Left lung (tissue), 4 donors: ENCODE measurements at regions not wholly inside any gene's neighbourhood (a gene's known extent, or its start where the extent isn't known, plus 50 kb on each side); places are given as distances from the start of the nearest gene placed in this dataset.

ENCODE experiments used
- ATAC-seq: fragments of 200-7000 bp; cut with Tn5 transposase; one replicate; pipeline ENCODE4 v1.9.1; 2020; ENCODE audit warnings: moderate library complexity
- DNase-seq, 4 donors: peaks; one replicate each; pipeline ENCODE4 v3.0.0-alpha.2; 2013 to 2020
- H3K27ac ChIP-seq, 2 donors: fragments of 200-600 bp; sonication (generic) in 1 of 2; one replicate each; pipeline versions ENCODE4 v1.5.0 to v1.8.0; 2020 to 2021
- H3K27me3 ChIP-seq, 2 donors: fragments of 200-600 bp; sonication (generic) in 1 of 2; one replicate each; pipeline versions ENCODE4 v1.5.0 to v1.8.0; 2020 to 2021
- H3K36me3 ChIP-seq, 2 donors: fragments of 200-600 bp; sonication (generic) in 1 of 2; one replicate each; pipeline versions ENCODE4 v1.5.0 to v1.8.0; 2020 to 2021
- H3K4me1 ChIP-seq, 2 donors: fragments of 200-600 bp; one replicate each; pipeline ENCODE4 v1.8.0; 2021
- H3K4me3 ChIP-seq, 2 donors: fragments of 200-600 bp; sonication (generic) in 1 of 2; one replicate each; pipeline versions ENCODE4 v1.5.0 to v1.8.0; 2020 to 2021; ENCODE audit warnings: mild to moderate bottlenecking in 1 of 2
- H3K9me3 ChIP-seq, 2 donors: fragments of 200-600 bp; sonication (generic) in 1 of 2; one replicate each; pipeline versions ENCODE4 v1.5.0 to v1.8.0; 2020 to 2021
- intact Hi-C, 2 donors: fragments of 100-400 bp; cut with DNase I; formaldehyde crosslinking; loops; one replicate each; pipeline versions ENCODE4 v1.11.2 to v1.14.2; 2022
- TF ChIP-seq, protein P1 (sequence below), 2 donors: fragments of 200-600 bp; sonication (generic) in 1 of 2; IDR thresholded peaks; one replicate each; pipeline versions ENCODE4 v1.5.0 to v1.8.0; 2021; ENCODE audit warnings: antibody characterized with exemption in 2 of 2
- donor health status: DM: no; HTN: yes; CAD: no.
- donor health status: DM: no; HTN: no; CAD: no.

DNA sequence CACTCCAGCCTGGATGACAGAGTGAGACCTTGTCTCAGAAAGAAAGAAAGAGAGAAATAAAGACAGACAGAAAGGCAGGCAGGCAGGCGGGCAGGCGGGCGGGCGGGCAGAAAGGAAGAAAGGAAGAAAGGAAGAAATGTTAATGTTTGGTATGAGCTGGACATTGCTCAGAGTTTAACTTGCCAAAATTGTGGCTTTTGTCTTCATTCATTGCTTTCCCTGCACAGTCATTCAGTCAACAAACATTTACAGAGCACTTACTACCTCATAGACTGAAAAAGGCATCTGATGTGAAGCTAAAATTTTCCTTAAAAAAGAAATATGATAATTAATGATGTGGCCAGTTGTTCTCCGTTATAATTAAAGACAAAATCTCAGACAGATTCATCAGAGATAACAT lies 247.1 kb downstream of the SPTSSA start:
- TF ChIP-seq, protein P1, sequence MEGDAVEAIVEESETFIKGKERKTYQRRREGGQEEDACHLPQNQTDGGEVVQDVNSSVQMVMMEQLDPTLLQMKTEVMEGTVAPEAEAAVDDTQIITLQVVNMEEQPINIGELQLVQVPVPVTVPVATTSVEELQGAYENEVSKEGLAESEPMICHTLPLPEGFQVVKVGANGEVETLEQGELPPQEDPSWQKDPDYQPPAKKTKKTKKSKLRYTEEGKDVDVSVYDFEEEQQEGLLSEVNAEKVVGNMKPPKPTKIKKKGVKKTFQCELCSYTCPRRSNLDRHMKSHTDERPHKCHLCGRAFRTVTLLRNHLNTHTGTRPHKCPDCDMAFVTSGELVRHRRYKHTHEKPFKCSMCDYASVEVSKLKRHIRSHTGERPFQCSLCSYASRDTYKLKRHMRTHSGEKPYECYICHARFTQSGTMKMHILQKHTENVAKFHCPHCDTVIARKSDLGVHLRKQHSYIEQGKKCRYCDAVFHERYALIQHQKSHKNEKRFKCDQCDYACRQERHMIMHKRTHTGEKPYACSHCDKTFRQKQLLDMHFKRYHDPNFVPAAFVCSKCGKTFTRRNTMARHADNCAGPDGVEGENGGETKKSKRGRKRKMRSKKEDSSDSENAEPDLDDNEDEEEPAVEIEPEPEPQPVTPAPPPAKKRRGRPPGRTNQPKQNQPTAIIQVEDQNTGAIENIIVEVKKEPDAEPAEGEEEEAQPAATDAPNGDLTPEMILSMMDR (IDR thresholded peaks at IDR 0.05): no peak
- no peak overlapping the region for H3K27ac ChIP-seq
- ATAC-seq: no peak

GRCh38 chr14:34213332-34213731 lies 248.7 kb downstream of the SPTSSA start:
- no peak overlapping the region for H3K27ac ChIP-seq
- ATAC-seq (no peak), DNase-seq (no peak)
- no peaks in the 10 kb centered on the region for H3K9me3 ChIP-seq
- peaks cover 0 to 7% of the 10 kb centered on the region in 2 donors for H3K27me3 ChIP-seq
- TF ChIP-seq, protein P1 (IDR thresholded peaks at IDR 0.05): no peak
- intact Hi-C loops: no loop called here
- no peak overlapping the region for H3K4me3 ChIP-seq
- no peaks in the 10 kb centered on the region for H3K4me1 ChIP-seq
- no peaks in the 10 kb centered on the region for H3K36me3 ChIP-seq

More for the DNA sequence above, 247.1 kb downstream of the SPTSSA start:
- intact Hi-C loops: no loop called here
- DNase-seq: no peak
- Histone ChIP-seq H3K27me3 (peaks cover 0 to 7% of the 10 kb centered on the region in 2 donors), H3K36me3 (no peaks in the 10 kb centered on the region), H3K4me3 (no peak overlapping the region), H3K9me3 (no peaks in the 10 kb centered on the region), H3K4me1 (no peaks in the 10 kb centered on the region)

DNA sequence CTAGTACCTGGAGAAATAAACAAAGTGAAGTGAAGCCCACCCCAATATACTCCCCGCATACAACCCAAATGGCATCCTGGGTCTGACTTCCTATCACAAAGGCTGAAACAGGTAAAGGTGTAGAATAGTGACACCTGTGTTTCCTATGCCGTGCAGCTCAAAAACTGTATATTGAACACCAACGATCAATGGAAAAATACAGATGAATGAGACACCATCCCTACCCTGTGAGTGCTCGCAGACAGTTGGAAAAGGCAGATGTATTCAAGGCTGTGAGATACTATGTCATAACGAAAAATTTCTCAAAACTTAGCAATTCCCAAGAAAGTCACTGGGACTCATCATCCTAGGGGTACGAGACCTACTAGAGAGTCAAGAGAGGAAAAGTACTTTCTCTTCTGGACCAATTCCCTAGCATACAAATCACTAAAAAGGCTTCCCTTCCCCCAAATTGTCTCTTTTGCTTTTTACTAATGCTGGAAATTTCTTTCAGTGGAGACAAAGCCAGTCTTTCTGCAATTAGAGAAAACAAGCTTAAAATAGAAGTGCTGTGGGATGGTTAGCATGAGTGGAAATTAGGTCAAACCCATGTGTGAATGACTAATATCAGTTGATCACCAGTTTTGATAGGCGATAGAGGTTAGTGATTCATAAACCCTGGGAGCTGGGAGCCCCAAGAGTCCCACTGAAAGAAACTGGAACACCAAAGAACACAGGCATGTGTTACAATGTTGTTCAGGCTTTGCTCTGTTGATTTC lies 249.7 kb downstream of the SPTSSA start:
- TF ChIP-seq, protein P1 (IDR thresholded peaks at IDR 0.05): no peak
- Histone ChIP-seq H3K9me3 (no peaks in the 10 kb centered on the region), H3K36me3 (no peaks in the 10 kb centered on the region), H3K27ac (no peak overlapping the region), H3K27me3 (peaks cover 0 to 7% of the 10 kb centered on the region in 2 donors), H3K4me3 (no peak overlapping the region), H3K4me1 (no peaks in the 10 kb centered on the region)
- no peak for ATAC-seq
- intact Hi-C loops: no loop called here
- no peak for DNase-seq

GRCh38 chr14:34211732-34212131 lies 250.3 kb downstream of the SPTSSA start:
- intact Hi-C loops: no loop called here
- Histone ChIP-seq H3K36me3 (no peaks in the 10 kb centered on the region), H3K4me1 (no peaks in the 10 kb centered on the region), H3K4me3 (no peak overlapping the region), H3K27me3 (peaks cover 0 to 7% of the 10 kb centered on the region in 2 donors), H3K9me3 (no peaks in the 10 kb centered on the region), H3K27ac (no peak overlapping the region)
- DNase-seq: no peak
- ATAC-seq: no peak
- TF ChIP-seq, protein P1 (IDR thresholded peaks at IDR 0.05): no peak

GRCh38 chr14:34208532-34208931 lies 253.5 kb downstream of the SPTSSA start:
- Histone ChIP-seq H3K27me3 (no peaks in the 10 kb centered on the region), H3K4me1 (no peaks in the 10 kb centered on the region), H3K9me3 (no peaks in the 10 kb centered on the region), H3K4me3 (no peak overlapping the region), H3K36me3 (no peaks in the 10 kb centered on the region), H3K27ac (no peak overlapping the region)
- DNase-seq (no peak), ATAC-seq (no peak)
- TF ChIP-seq, protein P1 (IDR thresholded peaks at IDR 0.05): no peak
- intact Hi-C loops: no loop called here
